ENCODE measurements at regions not wholly inside any gene's neighbourhood (a gene's known extent, or its start where the extent isn't known, plus 50 kb on each side); places are given as distances from the start of the nearest gene placed in this dataset.

DNA sequence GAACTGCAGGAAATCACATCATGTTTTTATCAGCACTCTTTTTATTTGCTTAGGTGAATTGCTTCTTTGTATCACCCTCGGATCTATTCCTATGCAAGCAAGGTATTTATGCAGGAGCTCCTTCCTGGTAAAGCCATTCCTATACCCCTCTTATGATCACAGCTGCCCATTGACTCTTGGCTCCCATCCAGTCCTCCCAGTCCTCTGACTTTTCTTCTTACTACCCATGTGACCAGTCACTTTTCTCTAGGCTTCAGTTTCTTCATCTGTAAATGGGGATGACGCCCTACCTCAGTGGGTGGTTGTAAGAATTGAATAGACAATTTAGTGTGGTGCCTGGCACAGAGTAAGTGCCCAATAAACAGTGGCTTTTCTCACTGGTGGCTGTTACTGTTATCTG is 144.9 kb downstream of the FHIP1A start:
- TF ChIP-seq, protein P1, sequence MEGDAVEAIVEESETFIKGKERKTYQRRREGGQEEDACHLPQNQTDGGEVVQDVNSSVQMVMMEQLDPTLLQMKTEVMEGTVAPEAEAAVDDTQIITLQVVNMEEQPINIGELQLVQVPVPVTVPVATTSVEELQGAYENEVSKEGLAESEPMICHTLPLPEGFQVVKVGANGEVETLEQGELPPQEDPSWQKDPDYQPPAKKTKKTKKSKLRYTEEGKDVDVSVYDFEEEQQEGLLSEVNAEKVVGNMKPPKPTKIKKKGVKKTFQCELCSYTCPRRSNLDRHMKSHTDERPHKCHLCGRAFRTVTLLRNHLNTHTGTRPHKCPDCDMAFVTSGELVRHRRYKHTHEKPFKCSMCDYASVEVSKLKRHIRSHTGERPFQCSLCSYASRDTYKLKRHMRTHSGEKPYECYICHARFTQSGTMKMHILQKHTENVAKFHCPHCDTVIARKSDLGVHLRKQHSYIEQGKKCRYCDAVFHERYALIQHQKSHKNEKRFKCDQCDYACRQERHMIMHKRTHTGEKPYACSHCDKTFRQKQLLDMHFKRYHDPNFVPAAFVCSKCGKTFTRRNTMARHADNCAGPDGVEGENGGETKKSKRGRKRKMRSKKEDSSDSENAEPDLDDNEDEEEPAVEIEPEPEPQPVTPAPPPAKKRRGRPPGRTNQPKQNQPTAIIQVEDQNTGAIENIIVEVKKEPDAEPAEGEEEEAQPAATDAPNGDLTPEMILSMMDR (IDR thresholded peaks at IDR 0.05) = no peak
- no peaks in the 10 kb centered on the region for H3K36me3 Mint-ChIP-seq (ENCODE audit: low read depth)
- POLR2A ChIA-PET = no interaction called here
- DNase-seq = no peak
- peaks cover 16% of the 10 kb centered on the region for H3K27me3 Mint-ChIP-seq
- ATAC-seq = no peak
- intact Hi-C loops (cut with micrococcal nuclease) = no loop called here
- no peaks in the 10 kb centered on the region for H3K4me1 Mint-ChIP-seq (ENCODE audit: low read depth)
- H3K9me3 Mint-ChIP-seq = peaks cover 4% of the 10 kb centered on the region
- H3K27ac Mint-ChIP-seq = no peak overlapping the region
- CTCF ChIA-PET = no interaction called here
- no peak overlapping the region for H3K4me3 Mint-ChIP-seq

DNA sequence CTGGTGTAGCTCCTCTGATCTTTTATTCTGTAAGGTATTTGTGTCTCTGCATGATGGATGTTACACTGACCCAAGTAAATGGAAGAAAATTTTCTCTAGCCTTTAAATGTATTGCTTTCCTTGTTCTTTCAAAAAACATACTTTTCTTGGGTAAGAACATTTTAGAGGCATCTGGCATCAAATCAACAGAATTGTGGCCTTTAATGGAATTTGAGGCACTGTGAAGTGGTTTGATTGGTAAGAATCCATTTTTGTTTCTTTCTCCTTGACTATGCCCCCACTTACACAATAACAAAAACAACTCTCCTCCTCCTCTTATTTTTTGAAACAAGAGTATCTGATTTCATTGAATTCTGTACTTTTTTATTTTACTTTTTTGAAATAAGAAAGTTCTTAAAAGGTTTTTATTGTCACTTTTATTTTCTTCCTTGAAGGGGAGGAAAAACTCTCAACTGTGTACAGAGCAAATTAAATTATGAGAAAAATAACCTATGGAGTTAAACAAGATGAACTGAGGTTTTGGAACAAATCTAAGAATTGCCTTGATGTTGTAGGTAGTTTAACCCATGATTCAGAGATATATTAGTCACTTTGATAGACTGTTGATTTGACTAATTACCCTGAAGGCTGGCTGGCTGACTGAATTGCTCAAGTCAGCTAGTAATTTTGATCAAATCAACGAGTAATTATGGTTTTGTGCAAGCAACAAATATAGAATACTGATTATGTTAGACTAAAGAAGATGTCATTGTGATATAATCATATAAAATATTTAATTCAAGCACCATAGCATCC is 146.4 kb downstream of the FHIP1A start:
- Mint-ChIP-seq H3K36me3 (ENCODE audit: low read depth) (no peaks in the 10 kb centered on the region), H3K9me3 (no peaks in the 10 kb centered on the region), H3K4me3 (no peak overlapping the region), H3K4me1 (ENCODE audit: low read depth) (no peaks in the 10 kb centered on the region), H3K27me3 (peaks cover 16% of the 10 kb centered on the region), H3K27ac (no peak overlapping the region)
- CTCF ChIA-PET = no interaction called here
- TF ChIP-seq, protein P1 (IDR thresholded peaks at IDR 0.05) = no peak
- intact Hi-C loops (cut with micrococcal nuclease) = no loop called here
- POLR2A ChIA-PET = no interaction called here
- ATAC-seq (no peak), DNase-seq (no peak)

DNA sequence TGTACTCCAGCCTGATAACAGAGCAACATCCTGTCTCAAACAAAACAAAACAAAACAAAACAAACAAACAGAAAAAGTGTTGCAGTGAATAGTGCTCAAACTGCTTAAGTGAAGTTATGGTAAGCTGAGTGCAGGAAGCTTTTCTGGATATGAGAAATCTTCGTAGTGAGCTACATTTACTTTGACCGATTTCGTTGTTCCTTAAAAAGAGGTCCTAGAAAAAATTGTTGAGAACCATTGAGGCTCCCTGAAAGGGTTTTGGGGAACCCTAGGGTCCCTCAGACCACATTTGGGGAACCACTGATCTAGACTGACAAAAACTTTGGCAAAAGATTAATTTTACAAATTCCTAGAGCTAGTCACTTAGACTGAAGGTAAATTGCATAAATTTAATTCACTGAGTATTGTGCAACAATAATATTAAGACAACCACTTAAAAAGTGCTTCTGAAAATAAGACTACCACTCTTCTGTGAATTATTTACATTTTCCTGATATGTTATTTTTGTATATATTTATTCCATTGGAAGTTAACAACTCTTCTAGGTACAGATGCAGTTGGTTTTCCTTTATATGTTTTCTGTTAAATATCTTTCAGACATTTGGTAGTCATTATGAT is 149.6 kb downstream of the FHIP1A start:
- no peak overlapping the region for H3K27ac Mint-ChIP-seq
- POLR2A ChIA-PET = interaction anchor here (0.6 kb wide), 1 partner anchor 244 kb away, joined by 3 read pairs; no protein-coding TSS in a partner anchor
- no peak overlapping the region for H3K4me3 Mint-ChIP-seq
- no peak for ATAC-seq
- no peaks in the 10 kb centered on the region for H3K9me3 Mint-ChIP-seq
- CTCF ChIA-PET = interaction anchor here (1.5 kb wide), 1 partner anchor 27 kb away, joined by 3 read pairs; no protein-coding TSS in a partner anchor
- TF ChIP-seq, protein P1 (IDR thresholded peaks at IDR 0.05) = no peak
- H3K36me3 Mint-ChIP-seq (ENCODE audit: low read depth) = no peaks in the 10 kb centered on the region
- H3K4me1 Mint-ChIP-seq (ENCODE audit: low read depth) = peaks cover 4% of the 10 kb centered on the region
- no peak for DNase-seq
- H3K27me3 Mint-ChIP-seq = peaks cover 25% of the 10 kb centered on the region
- intact Hi-C loops (cut with micrococcal nuclease) = no loop called here

DNA sequence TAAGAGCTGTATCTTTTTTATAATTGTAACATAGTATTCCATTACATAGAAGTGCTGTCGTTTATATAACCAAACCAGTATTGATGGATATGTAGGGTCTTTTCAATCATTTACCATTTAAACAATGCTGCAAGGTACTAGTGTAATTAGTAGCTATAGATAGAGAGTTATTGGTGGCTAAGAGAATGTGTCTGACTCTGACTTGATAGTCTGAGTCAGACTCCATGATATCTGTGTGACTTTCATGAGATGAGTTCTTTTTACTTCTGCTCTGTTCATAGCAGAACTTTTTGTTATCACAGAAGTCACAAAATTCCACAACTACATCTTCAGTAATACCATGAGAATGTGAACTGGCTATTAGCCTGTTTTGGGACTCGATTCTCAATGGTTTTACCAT is 150.6 kb downstream of the FHIP1A start:
- Mint-ChIP-seq H3K27ac (no peak overlapping the region), H3K27me3 (peaks cover 24% of the 10 kb centered on the region), H3K36me3 (ENCODE audit: low read depth) (no peaks in the 10 kb centered on the region), H3K9me3 (no peaks in the 10 kb centered on the region), H3K4me1 (ENCODE audit: low read depth) (peaks cover 4% of the 10 kb centered on the region), H3K4me3 (no peak overlapping the region)
- TF ChIP-seq, protein P1 (IDR thresholded peaks at IDR 0.05) = no peak
- ChIA-PET CTCF (no interaction called here), POLR2A (no interaction called here)
- no peak for DNase-seq
- intact Hi-C loops (cut with micrococcal nuclease) = no loop called here
- no peak for ATAC-seq

DNA sequence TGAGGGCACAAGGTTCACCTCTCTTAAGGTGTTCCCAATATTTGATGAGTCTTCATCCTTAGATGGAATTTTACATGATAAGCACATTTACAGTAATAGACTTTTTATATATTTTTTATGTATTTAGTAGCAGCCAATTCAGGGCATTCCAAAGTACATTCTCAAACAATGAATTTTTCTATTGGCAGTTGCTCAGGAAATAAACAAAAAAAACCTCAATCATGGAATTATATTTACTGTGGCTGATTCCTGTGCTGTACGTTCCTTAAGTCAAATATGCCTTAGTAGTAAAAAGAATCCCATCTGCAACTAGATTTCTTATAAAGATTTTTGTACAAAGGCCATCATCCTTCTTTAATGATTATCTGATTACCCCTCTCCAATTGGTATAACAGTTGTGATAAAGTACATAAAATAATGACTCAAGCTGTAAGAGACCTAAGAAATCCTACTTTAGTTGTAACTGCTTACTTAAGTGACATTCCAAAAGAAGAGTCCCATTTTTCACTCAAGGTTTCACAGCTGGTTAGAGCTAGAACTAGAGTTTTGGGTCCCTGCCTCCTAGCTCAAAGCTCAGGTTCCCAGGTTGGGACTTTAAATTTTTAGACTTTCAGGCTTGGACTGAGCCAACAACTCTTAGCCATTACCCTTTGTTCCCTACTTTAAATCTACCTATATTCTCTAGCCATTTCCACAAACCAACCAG is 152.7 kb downstream of the FHIP1A start:
- ATAC-seq (no peak), DNase-seq (no peak)
- Mint-ChIP-seq H3K36me3 (ENCODE audit: low read depth) (no peaks in the 10 kb centered on the region), H3K4me3 (no peak overlapping the region), H3K4me1 (ENCODE audit: low read depth) (peaks cover 4% of the 10 kb centered on the region), H3K27ac (no peak overlapping the region), H3K9me3 (no peaks in the 10 kb centered on the region), H3K27me3 (peaks cover 26% of the 10 kb centered on the region)
- TF ChIP-seq, protein P1 (IDR thresholded peaks at IDR 0.05) = no peak
- intact Hi-C loops (cut with micrococcal nuclease) = no loop called here
- CTCF ChIA-PET = no interaction called here
- POLR2A ChIA-PET = no interaction called here
